HS-5 (cell line): ENCODE measurements at regions not wholly inside any gene's neighbourhood (a gene's known extent, or its start where the extent isn't known, plus 50 kb on each side); places are given as distances from the start of the nearest gene placed in this dataset.
A peak's percentile ranks its signal among the peaks of the same experiment; 100 is the strongest.

ENCODE experiments used
- DNase-seq: peaks from one replicate; pipeline ENCODE4 v3.0.0-alpha.2; 2012; ENCODE audit warnings: low read depth

GRCh38 chr13:106382534-106382933 lies 152.9 kb downstream of the EFNB2 start:
- DNase-seq, result no peak

- DNase-seq, result no peak
These were observed 154.4 kb downstream of the EFNB2 start for GRCh38 chr13:106381091-106381490.

GRCh38 chr13:106377931-106378662 lies 157.4 kb downstream of the EFNB2 start:
- no peak for DNase-seq

- DNase-seq, result no peak
These were observed 158.1 kb downstream of the EFNB2 start for GRCh38 chr13:106377341-106377740.

GRCh38 chr13:106376401-106377112 lies 158.9 kb downstream of the EFNB2 start:
- peak; percentile 74 for DNase-seq

GRCh38 chr13:106375085-106375484 lies 160.4 kb downstream of the EFNB2 start:
- no peak for DNase-seq

- no peak for DNase-seq
These were observed 160.8 kb downstream of the EFNB2 start for GRCh38 chr13:106374631-106375030.

GRCh38 chr13:106373989-106374572 lies 161.4 kb downstream of the EFNB2 start:
- no peak for DNase-seq

GRCh38 chr13:106373304-106373988 lies 162.0 kb downstream of the EFNB2 start:
- no peak for DNase-seq

- DNase-seq, result no peak
These were observed 163.0 kb downstream of the EFNB2 start for GRCh38 chr13:106372199-106373155.

- no peak for DNase-seq
These were observed 164.4 kb downstream of the EFNB2 start for GRCh38 chr13:106371024-106371423.

- no peak for DNase-seq
These were observed 165.6 kb downstream of the EFNB2 start for GRCh38 chr13:106369858-106370257.

GRCh38 chr13:106369091-106369490 lies 166.4 kb downstream of the EFNB2 start:
- DNase-seq, result no peak

- DNase-seq, result no peak
These were observed 168.0 kb downstream of the EFNB2 start for GRCh38 chr13:106367361-106367971.

- no peak for DNase-seq
These were observed 172.8 kb downstream of the EFNB2 start for GRCh38 chr13:106362707-106363106.

- no peak for DNase-seq
These were observed 173.8 kb downstream of the EFNB2 start for GRCh38 chr13:106361621-106362020.

GRCh38 chr13:106357198-106357597 lies 178.3 kb downstream of the EFNB2 start:
- DNase-seq, result no peak

- DNase-seq, result no peak
These were observed 179.6 kb downstream of the EFNB2 start for GRCh38 chr13:106355866-106356265.

GRCh38 chr13:106354961-106355360 lies 180.5 kb downstream of the EFNB2 start:
- DNase-seq, result no peak

GRCh38 chr13:106352850-106353249 lies 182.6 kb downstream of the EFNB2 start:
- no peak for DNase-seq

- DNase-seq, result no peak
These were observed 184.2 kb downstream of the EFNB2 start for GRCh38 chr13:106351251-106351650.
